Neutrophil (primary cell): ENCODE measurements at regions not wholly inside any gene's neighbourhood (a gene's known extent, or its start where the extent isn't known, plus 50 kb on each side); places are given as distances from the start of the nearest gene placed in this dataset.

Experiments
- H3K27ac ChIP-seq: fragments of 200-600 bp; sonication (generic); 2 replicates; pipeline ENCODE4 v1.5.1; 2016; ENCODE audit warnings: mild to moderate bottlenecking, moderate library complexity
- H3K27me3 ChIP-seq: fragments of 200-600 bp; sonication (generic); 2 replicates; pipeline ENCODE4 v1.6.0; 2016; ENCODE audit warnings: mild to moderate bottlenecking
- H3K36me3 ChIP-seq: fragments of 200-600 bp; sonication (generic); 2 replicates; pipeline ENCODE4 v1.5.1; 2017
- H3K4me1 ChIP-seq, 2 experiments: fragments of 200-600 bp in 1 of 2; sonication (generic) in 1 of 2; 1 replicate in 1 of 2; 2 replicates in 1 of 2; pipeline versions ENCODE4 v1.5.1 to v1.6.1; 2013 to 2016; ENCODE audit warnings: low read depth in 1 of 2, low read length in 1 of 2, mild to moderate bottlenecking in 1 of 2, moderate library complexity in 1 of 2; ENCODE audit not compliant: control insufficient read depth in 1 of 2, insufficient read depth in 1 of 2
- H3K4me3 ChIP-seq, 2 experiments: fragments of 200-600 bp in 1 of 2; sonication (generic) in 1 of 2; 1 replicate in 1 of 2; 2 replicates in 1 of 2; pipeline ENCODE4 v1.5.1; 2013 to 2016; ENCODE audit warnings: low read depth in 1 of 2, low read length in 1 of 2, mild to moderate bottlenecking in 1 of 2, moderate library complexity in 1 of 2
- H3K9me3 ChIP-seq: fragments of 200-600 bp; sonication (generic); 2 replicates; pipeline ENCODE4 v1.5.1; 2016
- CTCF ChIP-seq: fragments of 200-600 bp; sonication (generic); IDR thresholded peaks from 2 replicates; pipeline ENCODE4 v1.5.1; 2016; ENCODE audit warnings: antibody characterized with exemption

DNA sequence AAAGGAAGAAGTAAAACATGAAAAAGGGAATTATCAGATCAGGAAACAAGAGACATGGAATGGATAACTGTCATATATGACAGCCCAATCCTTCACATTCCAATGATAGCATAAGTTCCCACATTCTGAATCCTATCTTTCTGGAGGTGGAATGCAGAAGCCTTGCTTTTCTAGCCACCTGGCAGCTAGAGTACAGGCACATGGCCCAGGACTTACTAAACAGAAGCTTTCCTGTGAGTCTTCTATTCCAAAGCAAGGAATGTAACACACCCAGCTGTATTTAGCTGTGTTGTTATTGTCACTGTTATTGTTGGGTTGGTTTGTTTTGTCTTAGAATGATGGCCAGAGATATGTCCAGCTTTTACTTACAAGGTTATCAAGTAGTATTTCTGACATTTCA lies 780.5 kb upstream of the ZNF608 start:
- no peaks in the 10 kb centered on the region for H3K4me1 ChIP-seq
- H3K27ac ChIP-seq: no peak overlapping the region
- H3K9me3 ChIP-seq: no peaks in the 10 kb centered on the region
- no peak overlapping the region for H3K4me3 ChIP-seq
- TF ChIP-seq CTCF: no peak
- H3K27me3 ChIP-seq: no peaks in the 10 kb centered on the region
- no peaks in the 10 kb centered on the region for H3K36me3 ChIP-seq

GRCh38 chr5:125528881-125529280 lies 782.4 kb upstream of the ZNF608 start:
- Histone ChIP-seq H3K27ac (no peak overlapping the region), H3K36me3 (no peaks in the 10 kb centered on the region), H3K9me3 (no peaks in the 10 kb centered on the region), H3K27me3 (no peaks in the 10 kb centered on the region), H3K4me3 (no peak overlapping the region), H3K4me1 (no peaks in the 10 kb centered on the region)
- no peak for TF ChIP-seq CTCF

DNA sequence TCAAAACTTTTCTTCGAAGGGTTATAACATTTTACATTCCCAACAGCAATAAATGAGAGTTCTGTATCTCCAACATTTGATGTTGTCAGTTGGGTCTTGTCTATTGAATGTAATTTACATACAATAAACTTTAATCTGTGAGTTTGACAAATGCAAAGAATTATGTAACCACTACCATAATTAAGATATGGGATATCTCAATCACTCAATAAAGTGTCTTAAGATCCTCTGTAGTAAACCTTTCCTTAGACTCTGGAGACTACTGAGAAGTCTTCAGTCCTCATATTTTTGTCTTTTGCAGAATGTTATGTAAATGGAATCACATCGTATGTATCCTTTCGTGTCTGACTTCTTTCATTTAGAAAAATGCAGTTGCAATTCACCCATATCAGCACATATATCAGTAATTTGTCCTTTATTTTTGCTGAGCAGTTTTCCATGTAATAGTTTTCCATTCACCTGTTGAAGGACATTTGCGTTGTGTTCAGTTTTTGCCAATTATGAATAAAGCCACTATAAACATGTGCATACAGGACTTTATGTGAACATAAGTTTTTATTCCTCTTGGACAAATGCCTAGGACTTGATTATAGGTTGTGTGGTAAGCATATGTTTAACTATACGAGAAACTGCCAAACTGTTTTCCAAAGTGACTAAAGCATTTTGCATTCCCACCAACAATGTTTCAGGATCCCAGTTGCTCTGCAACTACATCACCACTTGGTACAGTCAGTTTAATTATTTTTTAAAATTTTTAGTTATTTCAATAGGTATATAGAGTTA lies 784.6 kb upstream of the ZNF608 start:
- Histone ChIP-seq H3K27me3 (no peaks in the 10 kb centered on the region), H3K4me3 (no peak overlapping the region), H3K4me1 (no peaks in the 10 kb centered on the region), H3K36me3 (no peaks in the 10 kb centered on the region), H3K27ac (no peak overlapping the region), H3K9me3 (no peaks in the 10 kb centered on the region)
- TF ChIP-seq CTCF: no peak

GRCh38 chr5:125536095-125536494 lies 789.7 kb upstream of the ZNF608 start:
- Histone ChIP-seq H3K4me3 (no peak overlapping the region), H3K27me3 (no peaks in the 10 kb centered on the region), H3K36me3 (no peaks in the 10 kb centered on the region), H3K27ac (no peak overlapping the region), H3K4me1 (no peaks in the 10 kb centered on the region), H3K9me3 (no peaks in the 10 kb centered on the region)
- no peak for TF ChIP-seq CTCF

DNA sequence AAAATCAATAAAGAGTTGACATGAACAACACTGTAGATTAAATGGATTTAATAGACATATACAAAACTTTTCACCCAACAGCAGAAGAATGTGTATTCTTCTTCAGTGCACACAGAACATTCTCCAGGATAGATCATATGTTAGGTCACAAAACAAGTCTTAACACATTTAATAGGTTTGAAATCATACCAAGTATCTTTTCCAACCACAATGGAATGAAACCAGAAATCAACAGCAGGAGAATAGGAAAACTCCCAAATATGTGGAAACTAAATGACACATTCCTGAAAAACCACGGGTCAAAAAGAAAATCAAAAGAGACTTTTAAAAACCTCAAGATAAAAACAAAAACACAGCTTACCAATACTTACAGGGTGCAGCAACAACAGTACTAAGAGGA lies 790.1 kb upstream of the ZNF608 start:
- Histone ChIP-seq H3K36me3 (no peaks in the 10 kb centered on the region), H3K4me1 (no peaks in the 10 kb centered on the region), H3K9me3 (no peaks in the 10 kb centered on the region), H3K4me3 (no peak overlapping the region), H3K27me3 (no peaks in the 10 kb centered on the region), H3K27ac (no peak overlapping the region)
- TF ChIP-seq CTCF: no peak
